ENCODE measurements at regions not wholly inside any gene's neighbourhood (a gene's known extent, or its start where the extent isn't known, plus 50 kb on each side); places are given as distances from the start of the nearest gene placed in this dataset.

DNA sequence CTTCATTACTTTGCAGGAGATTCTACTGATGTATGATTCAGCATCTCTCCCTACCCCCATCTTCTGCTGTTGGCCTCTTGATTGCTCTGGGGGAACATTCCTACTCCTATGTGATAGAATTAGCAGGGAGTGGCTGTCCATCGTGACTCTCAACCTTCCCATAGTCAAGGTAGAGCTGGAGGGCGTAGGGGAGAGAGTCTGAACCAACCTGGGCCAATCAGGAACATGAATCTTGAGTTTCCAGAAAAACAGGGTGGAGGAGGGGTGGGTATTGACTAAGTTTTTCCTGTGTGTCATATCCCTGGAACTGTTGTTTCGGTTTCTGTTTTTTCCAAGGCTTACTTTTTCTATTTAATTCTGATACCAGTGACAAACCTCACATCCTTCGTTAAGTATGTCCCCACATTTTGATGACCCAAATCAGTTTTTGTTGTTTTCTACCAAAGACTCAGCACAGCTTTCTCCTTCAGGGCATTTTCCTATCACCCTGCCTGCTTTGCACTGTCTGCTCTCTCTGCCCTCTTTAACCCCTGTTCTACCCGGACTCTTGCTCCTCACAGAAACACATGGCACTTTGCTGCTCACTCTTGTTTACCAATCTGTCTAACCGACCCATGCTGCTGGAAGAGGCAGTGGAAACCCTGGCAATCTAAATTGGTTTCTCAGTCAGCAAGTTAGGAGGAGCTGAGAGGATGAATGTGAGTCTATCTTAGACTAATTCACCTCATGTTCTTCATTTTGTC lies 1428.3 kb downstream of the AACS start:
- no peaks in the 10 kb centered on the region for H3K79me2 ChIP-seq (ENCODE audit: insufficient read depth, low read length)
- peak overlapping the region; percentile 65 for H3K4me2 ChIP-seq (ENCODE audit: insufficient read depth, low read length)
- H3K27ac ChIP-seq (ENCODE audit: low read depth, low read length), result peak overlapping the region; percentile 61
- no peaks in the 10 kb centered on the region for H3K27me3 ChIP-seq (ENCODE audit: insufficient read depth, low read length)
- H3K9me3 ChIP-seq (ENCODE audit: low read depth, low read length), result no peaks in the 10 kb centered on the region
- DNase-seq (ENCODE audit: insufficient read length, low spot score, missing footprints), result no peak
- H3K4me1 ChIP-seq (ENCODE audit: insufficient read depth, low read length), result peaks cover 14% of the 10 kb centered on the region
- H2AFZ ChIP-seq (ENCODE audit: low read length), result peak overlapping the region; percentile 96
- TF ChIP-seq, protein P1, sequence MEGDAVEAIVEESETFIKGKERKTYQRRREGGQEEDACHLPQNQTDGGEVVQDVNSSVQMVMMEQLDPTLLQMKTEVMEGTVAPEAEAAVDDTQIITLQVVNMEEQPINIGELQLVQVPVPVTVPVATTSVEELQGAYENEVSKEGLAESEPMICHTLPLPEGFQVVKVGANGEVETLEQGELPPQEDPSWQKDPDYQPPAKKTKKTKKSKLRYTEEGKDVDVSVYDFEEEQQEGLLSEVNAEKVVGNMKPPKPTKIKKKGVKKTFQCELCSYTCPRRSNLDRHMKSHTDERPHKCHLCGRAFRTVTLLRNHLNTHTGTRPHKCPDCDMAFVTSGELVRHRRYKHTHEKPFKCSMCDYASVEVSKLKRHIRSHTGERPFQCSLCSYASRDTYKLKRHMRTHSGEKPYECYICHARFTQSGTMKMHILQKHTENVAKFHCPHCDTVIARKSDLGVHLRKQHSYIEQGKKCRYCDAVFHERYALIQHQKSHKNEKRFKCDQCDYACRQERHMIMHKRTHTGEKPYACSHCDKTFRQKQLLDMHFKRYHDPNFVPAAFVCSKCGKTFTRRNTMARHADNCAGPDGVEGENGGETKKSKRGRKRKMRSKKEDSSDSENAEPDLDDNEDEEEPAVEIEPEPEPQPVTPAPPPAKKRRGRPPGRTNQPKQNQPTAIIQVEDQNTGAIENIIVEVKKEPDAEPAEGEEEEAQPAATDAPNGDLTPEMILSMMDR (IDR thresholded peaks at IDR 0.05; ENCODE audit: extremely low read depth, low read depth, low read length), result no peak
- peak overlapping the region; percentile 44 for H3K4me3 ChIP-seq (ENCODE audit: insufficient read depth, low read length)
- H4K20me1 ChIP-seq (ENCODE audit: insufficient read depth, low read length), result no peaks in the 10 kb centered on the region
- H3K36me3 ChIP-seq (ENCODE audit: insufficient read depth, low read length), result no peaks in the 10 kb centered on the region

DNA sequence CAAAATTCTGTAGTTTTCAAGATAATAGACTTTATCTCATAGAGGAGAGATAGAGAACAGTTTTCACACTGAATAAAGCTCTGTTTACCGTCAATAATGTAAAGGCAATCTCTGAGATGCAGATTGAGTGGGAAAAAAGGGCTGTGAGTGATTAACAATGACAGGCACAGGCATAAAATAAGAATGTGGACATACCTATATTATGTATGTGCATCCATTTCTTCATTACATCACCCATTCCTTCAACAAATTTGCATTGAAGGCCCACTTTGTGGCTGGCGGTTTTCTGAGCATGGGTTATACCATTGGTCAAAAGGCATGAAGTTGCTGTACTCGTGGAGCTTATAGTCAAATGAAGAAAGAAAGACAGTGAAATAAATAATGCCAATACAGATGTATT lies 1431.0 kb downstream of the AACS start:
- H3K36me3 ChIP-seq (ENCODE audit: insufficient read depth, low read length), result no peaks in the 10 kb centered on the region
- peaks cover 14% of the 10 kb centered on the region for H3K4me1 ChIP-seq (ENCODE audit: insufficient read depth, low read length)
- TF ChIP-seq, protein P1 (IDR thresholded peaks at IDR 0.05; ENCODE audit: extremely low read depth, low read depth, low read length), result no peak
- no peak overlapping the region for H3K27ac ChIP-seq (ENCODE audit: low read depth, low read length)
- H3K4me3 ChIP-seq (ENCODE audit: insufficient read depth, low read length), result no peak overlapping the region
- no peaks in the 10 kb centered on the region for H4K20me1 ChIP-seq (ENCODE audit: insufficient read depth, low read length)
- no peak for DNase-seq (ENCODE audit: insufficient read length, low spot score, missing footprints)
- no peak overlapping the region for H3K4me2 ChIP-seq (ENCODE audit: insufficient read depth, low read length)
- H3K27me3 ChIP-seq (ENCODE audit: insufficient read depth, low read length), result no peaks in the 10 kb centered on the region
- no peak overlapping the region for H2AFZ ChIP-seq (ENCODE audit: low read length)
- no peaks in the 10 kb centered on the region for H3K9me3 ChIP-seq (ENCODE audit: low read depth, low read length)
- H3K79me2 ChIP-seq (ENCODE audit: insufficient read depth, low read length), result no peaks in the 10 kb centered on the region

DNA sequence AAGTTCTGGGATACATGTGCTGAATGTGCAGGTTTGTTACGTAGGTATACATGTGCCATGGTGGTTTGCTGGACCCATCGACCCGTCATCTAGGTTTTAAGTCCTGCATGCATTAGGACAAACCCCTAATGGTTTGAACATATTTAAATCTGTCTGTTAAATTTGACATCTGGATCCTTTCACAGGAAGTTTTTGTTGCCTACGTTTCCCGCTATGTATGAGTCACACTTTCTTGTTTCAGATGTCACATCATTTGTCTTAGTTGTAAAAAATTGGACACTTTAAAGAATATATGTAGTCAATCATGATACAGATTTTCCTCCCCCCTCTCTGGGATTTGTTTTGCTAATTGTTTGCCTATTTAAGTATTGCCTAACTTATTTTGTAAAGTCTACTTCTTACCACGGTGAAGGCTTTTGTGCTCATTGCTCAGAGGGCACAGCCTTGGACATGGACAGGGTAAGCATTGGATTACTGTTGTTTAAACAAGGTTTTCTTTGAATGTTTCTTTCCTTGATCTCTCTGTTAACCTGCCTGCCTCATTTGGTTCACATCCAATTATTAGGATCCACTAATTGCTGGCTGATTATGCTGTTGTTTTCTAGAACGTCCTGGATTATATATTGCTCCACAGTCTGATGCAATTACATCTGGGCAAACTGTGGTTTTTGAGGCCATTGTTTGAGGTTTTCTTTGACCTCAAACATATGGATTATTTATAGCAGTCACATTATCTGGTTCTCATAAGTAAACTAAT lies 1441.4 kb downstream of the AACS start:
- Histone ChIP-seq H4K20me1 (ENCODE audit: insufficient read depth, low read length) (no peaks in the 10 kb centered on the region), H2AFZ (ENCODE audit: low read length) (no peak overlapping the region), H3K36me3 (ENCODE audit: insufficient read depth, low read length) (no peaks in the 10 kb centered on the region), H3K27ac (ENCODE audit: low read depth, low read length) (no peak overlapping the region), H3K79me2 (ENCODE audit: insufficient read depth, low read length) (no peaks in the 10 kb centered on the region), H3K4me2 (ENCODE audit: insufficient read depth, low read length) (no peak overlapping the region), H3K27me3 (ENCODE audit: insufficient read depth, low read length) (no peaks in the 10 kb centered on the region), H3K4me1 (ENCODE audit: insufficient read depth, low read length) (no peaks in the 10 kb centered on the region), H3K4me3 (ENCODE audit: insufficient read depth, low read length) (no peak overlapping the region), H3K9me3 (ENCODE audit: low read depth, low read length) (no peaks in the 10 kb centered on the region)
- TF ChIP-seq, protein P1 (IDR thresholded peaks at IDR 0.05; ENCODE audit: extremely low read depth, low read depth, low read length), result no peak
- no peak for DNase-seq (ENCODE audit: insufficient read length, low spot score, missing footprints)

DNA sequence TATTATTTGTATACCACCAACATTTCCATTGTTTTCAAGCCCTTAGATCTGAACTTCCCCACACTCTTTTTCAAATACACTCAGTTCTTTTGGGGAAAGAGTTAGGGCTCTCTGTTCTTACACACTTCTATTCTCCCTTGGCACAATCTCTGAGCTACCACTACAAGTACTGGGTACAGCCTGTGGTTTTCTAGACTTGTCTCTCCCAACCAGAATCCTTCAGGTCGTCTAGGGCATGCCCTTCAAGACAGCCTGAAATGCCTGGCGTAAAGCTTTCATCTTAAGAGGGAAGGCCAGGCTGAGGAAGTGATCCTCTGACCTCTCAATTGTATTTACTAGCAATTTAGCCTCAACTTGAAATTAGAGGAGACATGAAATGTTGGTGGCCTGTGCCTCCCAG lies 1442.0 kb downstream of the AACS start:
- no peak for DNase-seq (ENCODE audit: insufficient read length, low spot score, missing footprints)
- Histone ChIP-seq H3K4me3 (ENCODE audit: insufficient read depth, low read length) (no peak overlapping the region), H3K9me3 (ENCODE audit: low read depth, low read length) (no peaks in the 10 kb centered on the region), H3K27ac (ENCODE audit: low read depth, low read length) (no peak overlapping the region), H3K27me3 (ENCODE audit: insufficient read depth, low read length) (no peaks in the 10 kb centered on the region), H4K20me1 (ENCODE audit: insufficient read depth, low read length) (no peaks in the 10 kb centered on the region), H3K4me1 (ENCODE audit: insufficient read depth, low read length) (no peaks in the 10 kb centered on the region), H3K79me2 (ENCODE audit: insufficient read depth, low read length) (no peaks in the 10 kb centered on the region), H2AFZ (ENCODE audit: low read length) (no peak overlapping the region), H3K36me3 (ENCODE audit: insufficient read depth, low read length) (no peaks in the 10 kb centered on the region), H3K4me2 (ENCODE audit: insufficient read depth, low read length) (no peak overlapping the region)
- TF ChIP-seq, protein P1 (IDR thresholded peaks at IDR 0.05; ENCODE audit: extremely low read depth, low read depth, low read length), result no peak
